Psoas muscle (tissue), 7 donors: ENCODE measurements at regions not wholly inside any gene's neighbourhood (a gene's known extent, or its start where the extent isn't known, plus 50 kb on each side); places are given as distances from the start of the nearest gene placed in this dataset.
"Not testable (repeated sequence)": the region's sequence is repeated elsewhere in the genome, so short reads cannot be mapped to it uniquely, and the experiment has no call there.

Source experiments
- ATAC-seq, 4 donors: fragments of 200-7000 bp; cut with Tn5 transposase; one replicate each; pipeline ENCODE4 v1.9.1; 2020; ENCODE audit warnings: moderate library complexity in 3 of 4, mild to moderate bottlenecking in 2 of 4
- DNase-seq, 2 donors: peaks; one replicate each; pipeline ENCODE4 v3.0.0-alpha.2; 2020
- H3K27ac ChIP-seq: fragments of 200-600 bp; one replicate; pipeline ENCODE4 v1.8.0; 2022
- H3K27me3 ChIP-seq, 3 donors: fragments of 200-600 bp in 1 of 3; one replicate each; pipeline versions ENCODE4 v1.6.1 to v1.8.0; 2013 to 2022; ENCODE audit warnings: low read length in 2 of 3, mild to moderate bottlenecking in 2 of 3, moderate library complexity in 1 of 3; ENCODE audit not compliant: insufficient read depth in 3 of 3
- H3K36me3 ChIP-seq, 2 donors: fragments of 200-600 bp in 1 of 2; one replicate each; pipeline versions ENCODE4 v1.6.1 to v1.8.0; 2013 to 2022; ENCODE audit warnings: low read depth in 1 of 2, mild to moderate bottlenecking in 1 of 2, moderate library complexity in 1 of 2; ENCODE audit not compliant: insufficient read depth in 1 of 2
- H3K4me1 ChIP-seq: fragments of 200-600 bp; one replicate; pipeline ENCODE4 v1.8.0; 2022
- H3K4me3 ChIP-seq: fragments of 200-600 bp; one replicate; pipeline ENCODE4 v1.8.0; 2022; ENCODE audit warnings: mild to moderate bottlenecking
- H3K9me3 ChIP-seq: fragments of 200-600 bp; one replicate; pipeline ENCODE4 v1.8.0; 2022
- CTCF ChIP-seq: fragments of 200-600 bp; IDR thresholded peaks from one replicate; pipeline ENCODE4 v1.8.0; 2022; ENCODE audit warnings: antibody characterized with exemption
- WGBS, 3 donors: extraction: QIAGEN DNeasy Blood & Tissue Kit; methylation state at CpG; one replicate each; pipeline versions ENCODE4 v1.1.6 to v1.1.7; 2013; 5-methylcytosine and 5-hydroxymethylcytosine counted together
- intact Hi-C, 2 donors: fragments of 100-400 bp; cut with DNase I; formaldehyde crosslinking; loops; one replicate each; pipeline versions ENCODE4 v1.11.0 to v1.14.2; 2022
- donor health status: healthy with polysubstance abuse.
- donor health status: DM: no; HTN: no; CAD: no; lungs with moderate emphysema.
- donor health status: Bipolar disorder and iron deficiency.
- donor health status: healthy.
- donor health status: DM: yes; HTN: yes; CAD: no.
- donor health status: DM: no; HTN: no; CAD: no.
- donor health status: DM: yes; HTN: yes; CAD: no.

- H3K27ac ChIP-seq, result no peak overlapping the region
- ATAC-seq (no peak), DNase-seq (no peak)
- H3K9me3 ChIP-seq, result no peaks in the 10 kb centered on the region
- no peak for TF ChIP-seq CTCF
- H3K36me3 ChIP-seq, result no peaks in the 10 kb centered on the region
- intact Hi-C loops, result no loop called here
- peaks cover 0 to 3% (median 0%) of the 10 kb centered on the region in 3 donors for H3K27me3 ChIP-seq
- H3K4me1 ChIP-seq, result no peaks in the 10 kb centered on the region
- 18 to 41% (median 22%) methylated on average over 8 of the region's 8 CpGs for WGBS, 3 donors
- no peak overlapping the region for H3K4me3 ChIP-seq
Observed at GRCh38 chr11:13782390-13783075, 114.1 kb downstream of the FAR1 start.

DNA sequence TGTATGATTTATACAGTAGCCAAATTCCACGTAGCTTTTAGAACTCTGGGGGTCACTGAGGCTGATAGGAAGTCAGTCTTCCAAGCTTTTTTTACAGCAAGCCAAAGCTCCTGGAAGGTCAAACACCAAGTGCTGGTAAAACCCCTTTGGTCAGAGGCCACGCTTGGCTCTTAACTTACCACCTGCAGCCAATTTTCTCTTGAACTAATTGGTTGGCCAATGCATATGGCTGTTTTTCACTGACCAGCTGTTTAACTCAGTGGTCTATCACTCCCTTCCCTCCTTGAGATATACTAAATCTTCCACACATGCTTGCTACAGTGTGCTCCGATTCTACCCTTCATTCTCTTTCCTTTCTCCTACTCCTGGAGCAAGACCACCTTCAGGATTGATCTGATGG is 116.0 kb downstream of the FAR1 start:
- Histone ChIP-seq H3K36me3 (no peaks in the 10 kb centered on the region), H3K4me3 (no peak overlapping the region), H3K4me1 (no peaks in the 10 kb centered on the region), H3K27me3 (no peaks in the 10 kb centered on the region), H3K27ac (no peak overlapping the region), H3K9me3 (no peaks in the 10 kb centered on the region)
- no peak for ATAC-seq
- TF ChIP-seq CTCF, result no peak
- intact Hi-C loops, result no loop called here
- WGBS, 3 donors, result 29 to 46% (median 29%) methylated on average over 3 of the region's 3 CpGs
- no peak for DNase-seq

DNA sequence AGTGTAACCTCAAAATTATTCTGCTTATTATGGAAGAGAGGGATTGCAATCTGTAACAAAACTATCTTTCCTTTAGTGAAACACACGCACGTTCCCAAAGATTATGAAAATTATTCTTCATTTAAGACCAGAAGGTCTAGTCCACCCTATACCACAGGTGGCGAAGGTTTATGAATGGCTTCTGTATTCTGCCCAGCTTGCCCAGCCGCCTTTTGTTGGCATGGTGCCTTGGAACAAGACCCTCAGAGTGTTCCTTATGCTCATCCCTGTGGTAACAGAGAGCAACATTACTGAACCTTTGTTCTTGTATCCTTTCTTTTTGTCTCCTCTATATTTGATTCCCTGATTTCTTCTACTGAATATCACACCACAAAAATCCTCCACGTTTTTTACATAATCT is 116.4 kb downstream of the FAR1 start:
- Histone ChIP-seq H3K27me3 (no peaks in the 10 kb centered on the region), H3K27ac (no peak overlapping the region), H3K4me3 (no peak overlapping the region), H3K36me3 (no peaks in the 10 kb centered on the region), H3K9me3 (no peaks in the 10 kb centered on the region), H3K4me1 (no peaks in the 10 kb centered on the region)
- DNase-seq, result no peak
- TF ChIP-seq CTCF, result no peak
- ATAC-seq, result no peak
- intact Hi-C loops, result no loop called here
- WGBS, 3 donors, result 34 to 36% (median 35%) methylated on average over 5 of the region's 5 CpGs

DNA sequence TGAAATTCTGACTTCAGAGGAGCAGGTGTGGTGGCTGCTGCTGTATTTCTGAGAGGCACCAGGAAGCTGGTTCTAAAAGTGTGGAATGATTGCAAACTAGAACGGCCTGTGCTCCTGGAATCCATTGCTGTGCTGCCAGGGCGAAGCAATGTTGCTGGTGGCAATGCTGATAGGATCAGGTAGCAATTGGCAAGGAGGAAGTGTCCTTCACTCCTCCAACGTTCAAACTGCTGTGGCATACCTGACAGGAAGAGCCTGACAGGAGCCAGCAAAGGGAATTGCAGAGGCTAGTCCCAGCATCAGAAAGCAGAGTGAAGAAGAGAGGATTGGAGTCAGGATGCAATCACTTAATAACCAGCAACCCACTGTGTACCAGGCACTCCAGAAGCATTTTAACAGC is 118.2 kb downstream of the FAR1 start:
- DNase-seq, result no peak
- H3K36me3 ChIP-seq, result no peaks in the 10 kb centered on the region
- H3K4me3 ChIP-seq, result no peak overlapping the region
- no peak for TF ChIP-seq CTCF
- no peaks in the 10 kb centered on the region for H3K4me1 ChIP-seq
- no peak overlapping the region for H3K27ac ChIP-seq
- no peaks in the 10 kb centered on the region for H3K9me3 ChIP-seq
- H3K27me3 ChIP-seq, result no peaks in the 10 kb centered on the region
- ATAC-seq, result no peak
- intact Hi-C loops, result no loop called here
- WGBS, 3 donors, result 29 to 33% (median 33%) methylated on average over 3 of the region's 3 CpGs

GRCh38 chr11:13797616-13798015 is 129.1 kb downstream of the FAR1 start:
- ATAC-seq, H3K4me3 ChIP-seq, H3K36me3 ChIP-seq, H3K27ac ChIP-seq, H3K4me1 ChIP-seq, DNase-seq, intact Hi-C loops, H3K27me3 ChIP-seq, H3K9me3 ChIP-seq: not testable (repeated sequence)
- WGBS, 3 donors, result 82 to 100% (median 90%) methylated on average over 2 to 3 of the region's 3 CpGs
